ENCODE measurements at regions not wholly inside any gene's neighbourhood (a gene's known extent, or its start where the extent isn't known, plus 50 kb on each side); places are given as distances from the start of the nearest gene placed in this dataset.

DNA sequence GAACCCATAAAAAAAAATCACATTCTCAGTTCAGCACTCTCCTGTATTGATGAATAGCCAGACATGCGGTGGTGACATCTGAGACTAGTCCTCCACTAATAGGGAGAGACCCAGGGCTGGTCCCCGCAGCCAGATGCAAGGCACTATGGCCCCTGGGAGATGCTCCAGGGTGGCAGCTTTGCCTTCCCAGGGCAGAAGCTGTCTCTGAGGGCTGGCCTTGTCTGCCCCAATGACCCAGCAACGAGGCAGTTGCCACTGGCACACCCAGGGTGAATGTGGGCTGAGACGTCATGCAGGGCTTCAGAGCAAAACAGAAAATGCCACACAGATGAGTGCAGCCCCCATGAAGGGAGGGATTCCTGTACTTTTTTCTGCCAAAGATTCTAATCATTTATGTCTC is 50.1 kb upstream of the GDF10 start:
- H3K27me3 ChIP-seq (ENCODE audit: insufficient read depth, low read length) = peaks cover 13% of the 10 kb centered on the region
- H3K36me3 ChIP-seq (ENCODE audit: insufficient read depth, low read length) = no peaks in the 10 kb centered on the region
- no peak overlapping the region for H3K27ac ChIP-seq (ENCODE audit: low read depth, low read length)
- H3K79me2 ChIP-seq (ENCODE audit: control insufficient read depth, insufficient read depth, low read length, unreplicated experiment) = no peaks in the 10 kb centered on the region
- H3K4me3 ChIP-seq (ENCODE audit: low read depth, low read length) = no peak overlapping the region
- no peaks in the 10 kb centered on the region for H3K4me1 ChIP-seq (ENCODE audit: control insufficient read depth, insufficient read depth, low read length, unreplicated experiment)
- H2AFZ ChIP-seq (ENCODE audit: low read length, unreplicated experiment) = no peak overlapping the region

Data from ACC112 (cell line).